ENCODE measurements at regions not wholly inside any gene's neighbourhood (a gene's known extent, or its start where the extent isn't known, plus 50 kb on each side); places are given as distances from the start of the nearest gene placed in this dataset.

- TF ChIP-seq POLR2A (IDR thresholded peaks at IDR 0.05; ENCODE audit: low read length) (no peak), GATA1 (IDR thresholded peaks at IDR 0.05; ENCODE audit: low read depth, low read length) (no peak)
Measured at GRCh38 chr5:159564031-159564430, 233.7 kb upstream of the IL12B start.
